GM21390 (cell line): ENCODE measurements at regions not wholly inside any gene's neighbourhood (a gene's known extent, or its start where the extent isn't known, plus 50 kb on each side); places are given as distances from the start of the nearest gene placed in this dataset.

Source experiments
- ATAC-seq: cut with Tn5 transposase; IDR thresholded peaks from one replicate; pipeline ENCODE4 v1.9.1; 2021; ENCODE audit not compliant: unreplicated experiment

DNA sequence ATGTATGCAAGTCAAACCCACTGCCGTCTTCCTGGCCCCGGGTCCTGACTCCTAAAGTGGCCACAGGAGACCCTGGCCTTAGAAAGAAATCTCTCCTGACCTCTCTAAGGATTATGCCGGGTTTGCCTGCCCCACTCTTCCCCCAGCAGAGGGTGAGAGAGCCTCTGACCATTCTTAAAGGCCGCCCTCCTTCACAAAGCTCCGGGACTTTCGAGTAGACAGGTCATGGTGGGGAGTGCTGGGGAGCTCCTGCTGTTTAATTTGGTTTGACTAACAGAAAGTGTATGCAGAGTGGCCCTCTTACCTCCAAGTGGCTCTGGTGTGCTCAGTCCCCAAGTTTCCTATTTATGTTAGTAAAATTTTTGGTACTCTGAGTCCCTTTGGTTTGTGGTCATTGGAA is 111.8 kb downstream of the LRRC70 start:
- no peak for ATAC-seq

DNA sequence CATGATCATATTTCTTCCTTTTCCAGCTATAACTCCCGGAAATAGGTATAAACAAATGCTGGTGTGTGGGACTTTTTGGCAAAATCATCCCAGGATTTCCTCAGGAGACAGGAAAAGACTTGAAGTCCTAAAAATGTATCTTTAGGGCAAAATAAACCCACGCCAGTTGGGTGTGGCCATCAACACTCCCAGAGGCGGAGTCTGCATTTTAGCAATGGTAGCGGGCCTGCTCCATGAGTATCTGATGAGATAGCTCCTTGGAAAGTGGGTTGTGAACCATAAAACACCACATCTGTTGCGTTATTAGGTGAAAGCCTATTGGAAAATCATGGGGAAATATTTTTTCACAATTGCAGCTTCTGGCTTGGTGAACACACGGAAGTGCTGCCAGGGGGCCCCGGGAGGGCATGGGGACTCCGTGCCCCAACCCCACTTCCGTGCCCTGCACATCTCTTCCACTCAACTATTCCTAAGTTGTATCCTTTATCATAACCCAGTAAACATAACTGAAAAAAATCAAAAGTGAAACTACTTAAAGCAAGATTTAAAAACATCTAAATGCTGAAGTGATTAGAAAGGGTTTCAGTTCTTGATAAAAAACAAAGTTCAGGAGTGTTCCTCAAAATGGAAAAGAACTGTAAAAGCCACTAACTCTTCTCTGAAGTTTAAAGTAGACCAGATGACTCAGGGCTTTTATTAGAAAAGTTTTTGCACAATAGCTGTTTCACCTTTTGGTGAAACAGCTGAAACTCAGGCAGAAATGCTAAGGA is 111.2 kb downstream of the LRRC70 start:
- peak; percentile 65 for ATAC-seq

DNA sequence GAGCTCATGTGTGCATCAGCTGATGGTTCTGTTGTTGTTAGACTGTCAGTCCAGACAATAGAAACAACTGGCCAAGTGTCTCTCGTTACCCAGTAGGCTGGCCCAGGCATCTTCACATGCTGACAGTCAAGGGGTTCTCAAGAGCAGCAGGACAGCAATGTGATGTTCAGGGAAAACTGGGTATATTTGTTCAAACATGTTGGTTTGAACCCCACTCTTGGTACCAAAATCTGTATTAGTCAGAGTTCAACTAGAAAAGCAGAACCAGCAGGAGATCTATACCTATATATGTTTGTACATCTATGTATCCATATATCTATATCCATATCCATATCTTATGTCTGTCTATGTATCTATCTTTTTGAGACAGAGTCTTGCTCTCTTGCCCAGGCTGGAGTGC is 108.1 kb downstream of the LRRC70 start:
- no peak for ATAC-seq

DNA sequence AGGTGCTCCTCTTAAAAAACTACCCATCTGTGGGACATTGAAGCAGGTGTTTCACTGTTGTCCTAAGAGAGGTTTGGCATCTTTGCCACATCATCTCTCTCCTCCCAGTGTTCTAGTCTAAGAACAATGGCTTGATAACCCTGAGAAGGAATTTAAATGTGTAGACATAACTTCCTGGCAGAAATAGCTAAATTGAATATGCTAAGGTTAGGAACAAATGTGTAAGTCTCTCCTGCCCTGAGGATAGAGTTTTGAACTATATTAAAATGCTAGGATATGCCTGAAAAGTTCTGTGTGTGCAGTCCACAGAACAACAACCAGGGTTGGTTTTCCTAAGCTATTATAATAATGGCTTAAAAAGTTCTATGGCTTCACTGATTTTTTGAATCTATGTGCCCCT is 106.6 kb downstream of the LRRC70 start:
- ATAC-seq = no peak

DNA sequence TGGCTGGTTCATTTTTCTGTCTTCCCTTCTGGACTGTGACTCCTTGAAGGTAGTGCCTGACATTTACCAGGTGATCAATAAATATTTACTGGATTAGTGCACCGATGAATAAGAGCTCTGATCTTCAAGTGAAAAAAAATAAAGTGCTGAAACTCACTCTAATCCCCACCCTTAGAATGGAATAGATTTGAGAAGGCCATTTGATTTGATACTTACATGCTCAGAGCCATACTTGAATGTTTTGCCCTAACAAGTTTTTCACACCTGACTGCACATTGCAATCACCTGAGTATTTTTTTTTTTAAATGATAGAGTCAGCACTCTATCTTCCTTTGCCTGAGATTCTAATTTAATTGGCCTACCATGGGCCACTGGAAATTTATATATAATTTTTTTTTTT is 105.7 kb downstream of the LRRC70 start:
- ATAC-seq = no peak

DNA sequence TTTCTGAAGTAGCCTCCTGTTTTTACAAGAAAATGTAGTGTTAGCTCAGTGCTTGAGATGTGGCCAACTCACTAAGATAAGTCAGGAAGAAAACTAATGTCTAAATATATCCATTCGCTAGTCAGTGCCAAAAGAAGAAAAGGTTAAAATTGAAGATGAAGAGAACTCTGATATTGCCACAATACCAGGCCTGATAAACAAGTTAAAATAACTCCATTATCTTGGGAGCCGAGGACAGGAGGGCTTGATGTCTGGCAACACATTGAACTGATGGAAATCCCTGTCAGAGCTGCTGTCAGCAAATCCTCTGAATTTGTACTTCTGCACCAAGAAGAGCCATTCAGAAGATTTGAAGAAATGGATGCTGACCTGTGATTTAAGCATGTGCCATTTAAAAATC is 103.4 kb downstream of the LRRC70 start:
- no peak for ATAC-seq

DNA sequence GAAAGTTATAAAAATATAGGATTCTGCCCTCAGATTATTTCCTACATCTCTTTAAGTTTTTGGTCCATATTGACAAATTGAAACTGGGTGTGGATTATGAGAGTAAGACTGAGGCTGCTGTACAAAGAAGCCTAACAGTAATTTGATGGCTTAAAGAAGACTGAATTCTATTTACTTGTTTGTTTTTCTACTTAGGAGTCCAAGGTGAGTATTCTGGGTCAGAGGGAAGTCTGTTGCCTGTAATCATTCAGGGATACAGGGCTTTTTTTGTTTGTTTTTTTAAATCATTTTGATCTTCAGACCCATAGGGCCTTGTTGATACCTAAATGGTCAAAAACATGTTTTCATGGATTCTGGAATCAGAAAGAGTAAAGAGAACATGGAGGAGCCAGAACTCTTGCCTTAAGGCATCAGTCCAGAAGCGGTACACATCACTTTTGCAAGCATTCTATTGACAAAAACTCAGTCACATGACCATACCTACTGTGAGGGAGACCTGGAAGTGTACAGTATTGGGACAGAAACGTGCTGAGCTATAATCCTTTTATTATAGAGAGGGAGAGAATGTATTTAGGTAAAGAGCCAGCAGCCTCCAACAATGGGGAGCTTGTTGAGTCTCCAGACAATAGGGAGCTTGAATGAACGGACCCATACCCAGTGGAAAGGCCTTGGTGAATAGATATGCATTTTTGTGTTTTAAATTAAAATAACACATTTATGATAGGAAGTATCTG is 102.7 kb downstream of the LRRC70 start:
- no peak for ATAC-seq

DNA sequence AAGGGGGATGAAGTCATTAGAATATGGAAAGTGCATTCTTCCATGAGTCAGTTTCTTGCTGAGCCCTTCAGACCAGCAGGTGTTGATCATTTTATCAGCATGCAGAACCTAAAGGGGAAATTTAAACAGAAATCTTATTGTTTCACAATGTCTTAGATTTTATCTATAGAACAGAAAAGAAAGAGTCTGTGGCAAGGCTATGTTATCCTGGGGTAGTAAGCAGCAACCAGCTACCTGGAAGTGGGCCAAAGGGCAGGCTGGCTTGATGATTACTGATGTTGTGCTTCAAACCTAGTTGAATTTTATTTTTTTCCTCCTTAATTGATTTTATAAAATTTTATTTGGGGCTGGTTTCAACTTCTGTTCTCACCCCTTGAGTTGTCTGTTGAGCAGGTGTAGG is 101.5 kb downstream of the LRRC70 start:
- no peak for ATAC-seq
